IMR-90 (cell line): ENCODE measurements at regions not wholly inside any gene's neighbourhood (a gene's known extent, or its start where the extent isn't known, plus 50 kb on each side); places are given as distances from the start of the nearest gene placed in this dataset.

Experiments
- ATAC-seq: fragments of 200-7000 bp; cut with Tn5 transposase; 2 replicates; pipeline ENCODE4 v1.9.1; 2020; ENCODE audit warnings: low read depth, mild to moderate bottlenecking, moderate library complexity
- BruUV-seq: library from RNA; stranded (reverse); fragments of 400-500 nt; replicated peaks from 2 replicates; lab custom pipeline; 2021; lab: Mats Ljungman, UMichigan
- CTCF ChIA-PET: fragments of 300-600 bp; formaldehyde crosslinking; extraction: SDS; loops from one replicate; lab custom pipeline; 2021; ENCODE audit warnings: antibody characterized with exemption; lab: Yijun Ruan, JAX
- POLR2A ChIA-PET: fragments of 300-600 bp; sonication (Branson Sonifier 250); formaldehyde crosslinking; loops from one replicate; lab custom pipeline; 2022; ENCODE audit warnings: antibody characterized with exemption; ENCODE audit not compliant: unreplicated experiment; lab: Charles Lee
- DNase-seq: peaks from one replicate; pipeline ENCODE4 v3.0.0; 2013
- H2AFZ ChIP-seq: replicated peaks from 2 replicates; pipeline ENCODE3; 2013; ENCODE audit warnings: low read length, mild to moderate bottlenecking; ENCODE audit not compliant: poor library complexity
- H2AK5ac ChIP-seq: 2 replicates; pipeline ENCODE4 v1.6.1; 2013; ENCODE audit warnings: low read depth, low read length, inconsistent platforms
- H2AK9ac ChIP-seq: replicated peaks from 2 replicates; pipeline ENCODE3; 2013; ENCODE audit warnings: mild to moderate bottlenecking, low read depth, low read length, moderate library complexity; ENCODE audit not compliant: poor library complexity
- H2BK120ac ChIP-seq: 2 replicates; pipeline ENCODE4 v1.6.1; 2013; ENCODE audit warnings: low read depth, low read length, inconsistent platforms
- H2BK15ac ChIP-seq: 3 replicates; pipeline ENCODE4 v1.6.1; 2013; ENCODE audit warnings: low read depth, low read length, inconsistent platforms
- H2BK20ac ChIP-seq: 2 replicates; pipeline ENCODE4 v1.6.1; 2013; ENCODE audit warnings: low read depth, mild to moderate bottlenecking, inconsistent platforms, low read length, moderate library complexity
- H2BK5ac ChIP-seq: 2 replicates; pipeline ENCODE4 v1.6.1; 2013; ENCODE audit warnings: mild to moderate bottlenecking, low read depth, low read length, inconsistent platforms; ENCODE audit not compliant: poor library complexity, severe bottlenecking
- H3K14ac ChIP-seq: replicated peaks from 2 replicates; pipeline ENCODE4 v1.6.1; 2013; ENCODE audit warnings: low read depth, low read length, inconsistent platforms
- H3K18ac ChIP-seq: 2 replicates; pipeline ENCODE4 v1.6.1; 2013; ENCODE audit warnings: low read depth, low read length, control low read depth
- H3K23ac ChIP-seq: 2 replicates; pipeline ENCODE4 v1.6.1; 2013; ENCODE audit warnings: low read depth, low read length, inconsistent platforms
- H3K27ac ChIP-seq: 2 replicates; pipeline ENCODE4 v1.5.1; 2013; ENCODE audit warnings: mild to moderate bottlenecking, control low read depth, low read length; ENCODE audit not compliant: insufficient read depth
- H3K27me3 ChIP-seq: 2 replicates; pipeline ENCODE4 v1.6.1; 2013; ENCODE audit warnings: low read length; ENCODE audit not compliant: control insufficient read depth, insufficient read depth
- H3K36me3 ChIP-seq: 2 replicates; pipeline ENCODE4 v1.6.1; 2013; ENCODE audit warnings: low read length, mixed read lengths; ENCODE audit not compliant: control insufficient read depth, insufficient read depth
- H3K4ac ChIP-seq: 2 replicates; pipeline ENCODE4 v1.6.1; 2013; ENCODE audit warnings: low read depth, low read length, inconsistent platforms
- H3K4me1 ChIP-seq: 2 replicates; pipeline ENCODE4 v1.6.1; 2013; ENCODE audit warnings: low read length, mixed read lengths; ENCODE audit not compliant: control insufficient read depth, insufficient read depth
- H3K4me2 ChIP-seq: 2 replicates; pipeline ENCODE4 v1.6.1; 2013; ENCODE audit warnings: low read depth, mild to moderate bottlenecking, control low read depth, low read length, moderate library complexity
- H3K4me3 ChIP-seq: 2 replicates; pipeline ENCODE4 v1.5.1; 2013; ENCODE audit warnings: low read depth, mild to moderate bottlenecking, control low read depth, low read length, moderate library complexity; ENCODE audit not compliant: insufficient read depth
- H3K56ac ChIP-seq: 2 replicates; pipeline ENCODE4 v1.6.1; 2013; ENCODE audit warnings: low read length, inconsistent platforms; ENCODE audit not compliant: insufficient read depth; ENCODE audit errors: extremely low read depth
- H3K79me1 ChIP-seq, 2 experiments: 2 replicates each; pipeline ENCODE4 v1.6.1; 2013; ENCODE audit warnings: low read length in 2 of 2, inconsistent platforms in 1 of 2, low read depth in 1 of 2
- H3K9ac ChIP-seq: 2 replicates; pipeline ENCODE4 v1.6.1; 2013; ENCODE audit warnings: low read depth, low read length, control low read depth
- H3K9me1 ChIP-seq: 2 replicates; pipeline ENCODE4 v1.6.1; 2013; ENCODE audit warnings: low read length, inconsistent platforms; ENCODE audit not compliant: insufficient read depth
- H3K9me3 ChIP-seq: 2 replicates; pipeline ENCODE4 v1.6.1; 2013; ENCODE audit warnings: low read length; ENCODE audit not compliant: control insufficient read depth, insufficient read depth
- H4K20me1 ChIP-seq: 2 replicates; pipeline ENCODE4 v1.6.1; 2013; ENCODE audit warnings: low read length, inconsistent platforms; ENCODE audit not compliant: insufficient read depth
- H4K5ac ChIP-seq: 2 replicates; pipeline ENCODE4 v1.6.1; 2013; ENCODE audit warnings: mild to moderate bottlenecking, low read depth, low read length, control low read depth
- H4K8ac ChIP-seq, 2 experiments: 2 replicates each; pipeline ENCODE4 v1.6.1; 2013; ENCODE audit warnings: low read depth in 2 of 2, low read length in 2 of 2, control low read depth in 1 of 2, inconsistent platforms in 1 of 2
- H4K91ac ChIP-seq: 2 replicates; pipeline ENCODE4 v1.6.1; 2013; ENCODE audit warnings: low read depth, low read length, inconsistent platforms; ENCODE audit not compliant: insufficient read depth
- BHLHE40 ChIP-seq: fragments of 150-350 bp; IDR thresholded peaks from 2 replicates; pipeline ENCODE4 v1.6.1; 2016; ENCODE audit warnings: mild to moderate bottlenecking, low read depth, low read length
- CHD1 ChIP-seq: IDR thresholded peaks from 2 replicates; pipeline ENCODE4 v1.6.1; 2012; ENCODE audit warnings: low read depth, low read length, improper control_type of control experiment
- CTCF ChIP-seq: conservative IDR thresholded peaks from 2 replicates; pipeline ENCODE4 v1.5.1; 2012; ENCODE audit warnings: mild to moderate bottlenecking, low read depth, low read length, improper control_type of control experiment
- MAZ ChIP-seq: IDR thresholded peaks from 2 replicates; pipeline ENCODE4 v1.6.1; 2012; ENCODE audit warnings: low read depth, mild to moderate bottlenecking, low read length, improper control_type of control experiment, moderate library complexity, borderline replicate concordance
- MXI1 ChIP-seq: IDR thresholded peaks from 2 replicates; pipeline ENCODE4 v1.6.1; 2012; ENCODE audit warnings: low read depth, mild to moderate bottlenecking, low read length, moderate library complexity, borderline replicate concordance
- POLR2A ChIP-seq: IDR thresholded peaks from 2 replicates; pipeline ENCODE4 v1.6.1; 2012; ENCODE audit warnings: mild to moderate bottlenecking, low read depth, low read length
- RAD21 ChIP-seq: IDR thresholded peaks from 2 replicates; pipeline ENCODE4 v1.6.1; 2012; ENCODE audit warnings: low read length, improper control_type of control experiment
- RCOR1 ChIP-seq: IDR thresholded peaks from 2 replicates; pipeline ENCODE4 v1.6.1; 2012; ENCODE audit warnings: mild to moderate bottlenecking, low read length, improper control_type of control experiment; ENCODE audit not compliant: insufficient replicate concordance
- RFX5 ChIP-seq: IDR thresholded peaks from 2 replicates; pipeline ENCODE4 v1.8.0; 2012; ENCODE audit warnings: low read depth, mild to moderate bottlenecking, low read length, moderate library complexity
- WGBS, 2 experiments: methylation state at CpG; one replicate each; pipeline versions ENCODE4 v1.1.5 to v1.1.7; 2013; ENCODE audit warnings: missing lambda C conversion rate in 2 of 2; ENCODE audit not compliant: insufficient read length in 1 of 2; ENCODE audit errors: extremely low coverage in 2 of 2; 5-methylcytosine and 5-hydroxymethylcytosine counted together
- dilution Hi-C: fragments of 300-500 bp; cut with HindIII; formaldehyde crosslinking; loops from one replicate; pipeline ENCODE4 v1.14.3; 2018; ENCODE audit warnings: low sequenced_read_pairs; ENCODE audit not compliant: unreplicated experiment
- in situ Hi-C: fragments of 300-500 bp; cut with MboI; formaldehyde crosslinking; loops from 3 replicates; pipeline ENCODE4 v1.14.3; 2019; ENCODE audit warnings: low sequenced_read_pairs, inconsistent platforms, mixed read lengths
- intact Hi-C: fragments of 100-400 bp; cut with micrococcal nuclease; formaldehyde crosslinking; loops from 2 replicates; pipeline ENCODE4 v1.10.0; 2022

GRCh38 chr2:33704406-33704855, 105.3 kb upstream of the FAM98A start:
- no peak overlapping the region for H3K27ac ChIP-seq
- peaks cover 2% of the 10 kb centered on the region; the same call in 1 of the 2 replicates for H3K4me1 ChIP-seq
- H2AFZ ChIP-seq: no peak overlapping the region
- H2BK20ac ChIP-seq: peak overlapping the region; percentile 25; the same call in 1 of the 2 replicates
- H3K4ac ChIP-seq: no peak overlapping the region
- no peaks in the 10 kb centered on the region for H3K9me3 ChIP-seq
- no peak overlapping the region for H4K91ac ChIP-seq
- no peaks in the 10 kb centered on the region for H3K9me1 ChIP-seq
- ChIA-PET CTCF (no interaction called here), POLR2A (no interaction called here)
- H3K9ac ChIP-seq: no peak overlapping the region
- H2AK5ac ChIP-seq: no peak overlapping the region
- H4K20me1 ChIP-seq: no peaks in the 10 kb centered on the region
- H2BK5ac ChIP-seq: no peak overlapping the region
- ATAC-seq (peak; percentile 57; the same call in 1 of the 2 replicates), DNase-seq (no peak)
- H4K5ac ChIP-seq: no peak overlapping the region
- H3K4me2 ChIP-seq: peak overlapping the region; percentile 62; the same call in 1 of the 2 replicates
- H2AK9ac ChIP-seq: no peak overlapping the region
- H3K27me3 ChIP-seq: no peaks in the 10 kb centered on the region
- no peak overlapping the region for H3K14ac ChIP-seq
- H3K79me1 ChIP-seq: no peaks in the 10 kb centered on the region
- no peak overlapping the region for H2BK15ac ChIP-seq
- no CpG with 5 or more reads among the region's 1 CpG for WGBS, 2 experiments
- H3K18ac ChIP-seq: no peak overlapping the region
- H3K4me3 ChIP-seq: no peak overlapping the region
- no peak overlapping the region for H3K56ac ChIP-seq
- intact Hi-C loops: no loop called here
- BruUV-seq: no TSS peak
- H3K23ac ChIP-seq: no peak overlapping the region
- no peaks in the 10 kb centered on the region for H3K36me3 ChIP-seq
- H2BK120ac ChIP-seq: no peak overlapping the region
- no peak overlapping the region for H4K8ac ChIP-seq
- TF ChIP-seq CTCF (no peak), BHLHE40 (no peak), MXI1 (no peak), RCOR1 (no peak), MAZ (no peak), RFX5 (no peak), POLR2A (no peak), CHD1 (no peak), RAD21 (no peak)
- in situ Hi-C loops: no loop called here
- dilution Hi-C loops: no loop called here
